ENCODE measurements at regions not wholly inside any gene's neighbourhood (a gene's known extent, or its start where the extent isn't known, plus 50 kb on each side); places are given as distances from the start of the nearest gene placed in this dataset.

- H3K4me1 ChIP-seq (ENCODE audit: control insufficient read depth, insufficient read depth, low read length) = no peaks in the 10 kb centered on the region
- H2AK9ac ChIP-seq (replicated peaks; ENCODE audit: low read depth, low read length, poor library complexity) = no peak overlapping the region
- H4K91ac ChIP-seq (ENCODE audit: insufficient read depth, low read depth, low read length) = no peak overlapping the region
- ChIA-PET POLR2A (ENCODE audit: unreplicated experiment) (no interaction called here), CTCF (no interaction called here)
- no peak overlapping the region for H2AK5ac ChIP-seq (ENCODE audit: low read depth, low read length)
- no peak overlapping the region for H3K18ac ChIP-seq (ENCODE audit: low read depth, low read length)
- H3K9me1 ChIP-seq (ENCODE audit: insufficient read depth, low read length) = no peaks in the 10 kb centered on the region
- dilution Hi-C loops (cut with HindIII; ENCODE audit: low sequenced_read_pairs, unreplicated experiment) = no loop called here
- in situ Hi-C loops (cut with MboI; ENCODE audit: low sequenced_read_pairs) = no loop called here
- H2BK120ac ChIP-seq (ENCODE audit: low read depth, low read length) = no peak overlapping the region
- H3K27me3 ChIP-seq (ENCODE audit: control insufficient read depth, insufficient read depth, low read length) = no peaks in the 10 kb centered on the region
- H2BK5ac ChIP-seq (ENCODE audit: low read depth, low read length, poor library complexity, severe bottlenecking) = no peak overlapping the region
- peaks cover 8% of the 10 kb centered on the region; the same call in 1 of the 2 replicates for H3K9me3 ChIP-seq (ENCODE audit: control insufficient read depth, insufficient read depth, low read length)
- intact Hi-C loops (cut with micrococcal nuclease) = loop anchor here (10.0 kb wide), 1 partner anchor 1896 kb away; no protein-coding TSS in a partner anchor
- no peak overlapping the region for H3K27ac ChIP-seq (ENCODE audit: insufficient read depth, low read length)
- H3K36me3 ChIP-seq (ENCODE audit: control insufficient read depth, insufficient read depth, low read length) = no peaks in the 10 kb centered on the region
- ATAC-seq (ENCODE audit: low read depth) (no peak), DNase-seq (no peak)
- no peak overlapping the region for H3K4ac ChIP-seq (ENCODE audit: low read depth, low read length)
- H3K4me2 ChIP-seq (ENCODE audit: low read depth, low read length) = no peak overlapping the region
- no peak overlapping the region for H2BK20ac ChIP-seq (ENCODE audit: low read depth, low read length)
- H3K4me3 ChIP-seq (ENCODE audit: insufficient read depth, low read depth, low read length) = no peak overlapping the region
- no peak overlapping the region for H4K8ac ChIP-seq (ENCODE audit: low read depth in 2 of 2, low read length in 2 of 2)
- no peak overlapping the region for H3K14ac ChIP-seq (replicated peaks; ENCODE audit: low read depth, low read length)
- H2BK15ac ChIP-seq (ENCODE audit: low read depth, low read length) = no peak overlapping the region
- H3K79me1 ChIP-seq (ENCODE audit: low read depth in 1 of 2, low read length in 2 of 2) = no peaks in the 10 kb centered on the region
- no peak overlapping the region for H2AFZ ChIP-seq (replicated peaks; ENCODE audit: low read length, poor library complexity)
- no CpG with 5 or more reads among the region's 6 CpGs for WGBS, 2 experiments (ENCODE audit: extremely low coverage in 2 of 2, insufficient read length in 1 of 2)
- H3K9ac ChIP-seq (ENCODE audit: low read depth, low read length) = no peak overlapping the region
- H3K56ac ChIP-seq (ENCODE audit: extremely low read depth, insufficient read depth, low read length) = no peak overlapping the region
- H4K5ac ChIP-seq (ENCODE audit: low read depth, low read length) = no peak overlapping the region
- BruUV-seq (replicated peaks) = no TSS peak
- H4K20me1 ChIP-seq (ENCODE audit: insufficient read depth, low read length) = no peaks in the 10 kb centered on the region
- H3K23ac ChIP-seq (ENCODE audit: low read depth, low read length) = no peak overlapping the region
- TF ChIP-seq CHD1 (IDR thresholded peaks at IDR 0.05; ENCODE audit: low read depth, low read length) (no peak), CTCF (conservative IDR thresholded peaks at IDR 0.05; ENCODE audit: low read depth, low read length) (no peak), SMC3 (IDR thresholded peaks at IDR 0.05; ENCODE audit: low read depth, low read length) (no peak), USF2 (IDR thresholded peaks at IDR 0.05; ENCODE audit: low read depth, low read length) (no peak), FOS (IDR thresholded peaks at IDR 0.05; ENCODE audit: low read depth, low read length) (no peak), RFX5 (IDR thresholded peaks at IDR 0.05; ENCODE audit: low read depth, low read length) (no peak), RAD21 (IDR thresholded peaks at IDR 0.05; ENCODE audit: low read length) (no peak), CEBPB (IDR thresholded peaks at IDR 0.05; ENCODE audit: low read depth, low read length) (no peak), POLR2A (IDR thresholded peaks at IDR 0.05; ENCODE audit: low read depth, low read length) (no peak), RCOR1 (IDR thresholded peaks at IDR 0.05; ENCODE audit: insufficient replicate concordance, low read length) (no peak), NFE2L2 (IDR thresholded peaks at IDR 0.05; ENCODE audit: low read depth, low read length) (no peak)
Observed at GRCh38 chr13:103358255-103358932, 292.2 kb upstream of the SLC10A2 start.

Measured in IMR-90 (cell line).